NCI-H226 (cell line): ENCODE measurements at regions not wholly inside any gene's neighbourhood (a gene's known extent, or its start where the extent isn't known, plus 50 kb on each side); places are given as distances from the start of the nearest gene placed in this dataset.

Source experiments
- DNase-seq: peaks from one replicate; pipeline ENCODE4 v3.0.0-alpha.2; 2015

DNA sequence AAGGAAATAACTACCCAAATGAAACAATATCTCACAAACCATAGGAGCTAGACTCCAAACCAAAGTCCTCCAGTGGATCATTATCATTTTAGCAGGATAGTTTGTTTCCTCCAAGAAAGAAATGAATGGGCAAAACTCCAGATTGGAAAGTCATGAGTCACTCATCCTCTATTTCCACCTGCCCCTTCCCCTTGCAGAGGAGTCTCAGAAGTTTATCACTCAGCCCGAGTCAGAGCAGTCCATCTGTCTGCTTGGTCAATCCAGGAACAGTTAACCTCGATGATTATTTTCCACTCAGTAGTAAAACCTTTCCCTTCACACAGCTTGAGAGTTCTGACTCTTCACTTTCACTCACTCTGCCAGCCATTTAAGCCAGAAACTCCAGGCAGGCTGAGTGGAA lies 462.2 kb downstream of the BCL11A start:
- DNase-seq: no peak

DNA sequence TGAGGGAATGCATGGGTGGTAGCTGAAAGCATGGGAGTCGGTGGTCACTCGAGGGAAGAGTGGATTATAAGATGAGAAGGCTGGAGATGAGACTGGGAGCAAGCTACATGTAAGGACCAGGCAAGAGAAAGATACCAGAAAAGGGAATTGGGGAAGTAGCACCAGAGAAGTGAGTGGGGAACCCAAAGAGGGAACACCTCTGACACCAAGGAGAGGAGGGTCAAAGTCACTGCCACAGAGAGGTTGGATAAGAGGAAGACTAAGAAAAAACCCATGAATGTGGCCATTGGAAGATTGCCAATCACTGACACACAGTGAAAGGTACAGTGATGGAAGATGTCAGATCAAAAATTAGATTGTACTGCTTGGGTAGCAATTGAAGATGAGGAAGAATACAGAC lies 473.9 kb downstream of the BCL11A start:
- DNase-seq: no peak

DNA sequence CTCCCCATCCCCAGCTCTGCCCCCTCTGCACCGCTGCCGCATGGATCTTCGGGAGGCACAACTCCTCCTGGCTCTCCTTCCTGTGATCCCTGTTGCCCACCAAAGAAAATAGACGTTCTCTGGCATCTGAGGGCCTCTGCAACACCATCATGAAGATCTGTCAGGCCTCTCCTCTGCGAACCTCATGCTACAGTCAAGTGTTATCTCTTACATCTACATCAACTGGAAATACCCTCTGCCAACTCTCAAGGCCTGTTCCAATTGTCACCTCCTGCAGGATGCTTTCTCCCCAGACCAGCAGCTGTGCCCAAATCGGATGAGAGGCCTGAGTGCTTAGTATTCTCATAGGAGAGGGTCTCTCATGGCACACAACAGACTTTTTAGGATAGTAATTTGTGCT lies 478.4 kb downstream of the BCL11A start:
- DNase-seq: no peak

DNA sequence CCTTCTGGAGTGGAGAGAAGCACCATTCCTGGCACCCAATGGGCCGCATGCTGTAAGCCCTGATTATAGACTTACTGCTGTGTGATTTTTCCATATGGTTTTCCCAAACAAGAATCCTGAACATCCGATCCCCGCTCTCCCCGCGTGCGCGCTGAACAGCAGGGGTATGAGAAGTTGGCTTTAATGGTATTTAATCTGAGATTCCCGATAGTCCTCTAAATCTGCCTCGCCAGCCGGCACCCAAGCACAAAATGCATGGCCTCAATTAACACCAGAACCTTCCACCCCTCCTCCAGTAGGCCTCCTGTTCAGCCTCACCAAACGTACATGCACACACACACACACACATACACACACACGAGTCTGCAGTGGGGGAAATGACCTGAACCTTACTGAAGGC lies 480.3 kb downstream of the BCL11A start:
- no peak for DNase-seq

DNA sequence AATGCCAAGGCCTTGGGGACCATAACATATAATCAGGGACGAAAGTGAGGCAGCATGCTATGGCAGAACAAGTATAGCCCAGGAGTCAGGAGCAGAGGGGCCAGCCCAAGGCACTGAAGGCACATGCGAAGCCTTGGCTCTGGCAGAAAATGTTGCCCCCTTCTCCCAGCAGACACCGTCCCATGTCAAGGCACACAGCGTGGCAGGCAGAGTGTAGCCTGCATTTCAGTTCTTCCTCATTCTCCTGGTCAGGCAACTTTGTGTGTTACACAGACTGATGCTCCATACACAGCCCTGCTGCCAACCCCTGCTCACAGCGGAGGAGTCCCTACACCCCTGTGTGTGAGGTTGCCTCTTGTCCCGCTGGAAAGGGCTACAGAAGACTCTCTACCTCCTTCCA lies 480.8 kb downstream of the BCL11A start:
- DNase-seq: no peak

DNA sequence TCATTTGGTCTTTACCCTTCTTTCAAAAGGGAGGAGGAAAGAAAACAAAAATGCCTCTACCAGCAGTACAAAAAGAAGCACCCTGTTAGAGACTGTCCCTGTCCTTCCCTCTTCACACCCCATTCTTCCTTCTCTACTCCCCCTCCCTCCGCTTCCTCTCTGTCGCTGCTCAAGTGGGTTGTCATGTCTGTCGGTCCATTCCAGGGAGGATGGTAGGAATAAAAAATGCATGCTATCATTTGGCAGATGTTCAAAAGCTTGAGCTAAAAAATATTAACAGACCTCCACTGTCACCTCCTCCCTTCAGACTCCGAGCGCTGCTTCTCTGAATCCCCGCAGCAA lies 482.0 kb downstream of the BCL11A start:
- no peak for DNase-seq

DNA sequence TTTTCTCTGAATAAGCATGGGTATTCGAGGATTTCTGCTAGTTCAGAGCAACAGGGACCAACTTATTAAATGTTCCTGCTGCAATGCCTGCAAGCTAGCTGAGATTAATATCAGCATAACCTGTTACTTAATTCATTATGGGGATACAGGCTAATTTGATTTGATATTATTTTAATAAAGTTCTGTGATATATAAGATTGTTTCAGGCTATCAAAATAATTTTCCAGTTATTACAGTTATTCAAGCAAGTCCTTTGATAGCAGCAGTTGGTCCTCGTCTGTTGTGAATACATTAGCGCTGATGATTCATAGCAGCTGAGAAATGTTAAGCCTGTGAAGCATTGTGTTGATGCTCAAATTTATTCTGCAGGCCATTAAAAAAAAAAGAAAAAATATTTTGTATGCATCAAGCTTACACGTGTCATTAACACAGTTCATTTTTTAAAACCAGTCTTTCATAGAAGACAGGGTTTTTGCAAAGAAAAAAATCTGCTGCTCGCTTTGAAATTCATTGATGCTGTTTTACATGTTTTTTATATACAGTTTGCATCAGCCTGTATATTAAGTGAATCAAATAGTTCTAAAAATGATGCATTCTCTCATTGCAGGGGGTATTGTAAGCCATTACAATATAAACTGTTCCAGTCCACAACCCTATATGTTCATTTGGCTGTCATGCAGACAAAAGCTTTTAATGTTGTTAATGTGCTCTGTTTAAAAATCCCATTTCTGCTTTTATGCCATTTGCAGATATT lies 482.5 kb downstream of the BCL11A start:
- no peak for DNase-seq

DNA sequence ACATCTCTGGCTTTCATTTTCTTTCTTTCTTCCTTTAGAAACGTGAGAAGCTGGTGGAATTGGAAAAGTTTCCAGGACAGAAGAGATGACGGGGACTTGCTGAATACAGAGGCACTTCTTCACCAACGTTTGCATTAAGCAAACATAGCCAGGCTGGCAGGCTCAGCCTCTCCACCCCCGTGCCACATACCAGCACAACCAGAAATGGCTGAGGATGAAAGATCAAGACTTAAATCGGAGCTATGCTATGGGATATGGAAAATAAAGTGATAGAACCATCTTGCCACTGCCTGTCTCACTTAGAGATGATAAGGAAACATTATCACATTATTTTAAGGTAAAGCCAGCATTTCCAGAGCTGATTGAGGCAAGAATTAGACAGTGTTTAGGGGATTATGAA lies 483.3 kb downstream of the BCL11A start:
- DNase-seq: no peak

DNA sequence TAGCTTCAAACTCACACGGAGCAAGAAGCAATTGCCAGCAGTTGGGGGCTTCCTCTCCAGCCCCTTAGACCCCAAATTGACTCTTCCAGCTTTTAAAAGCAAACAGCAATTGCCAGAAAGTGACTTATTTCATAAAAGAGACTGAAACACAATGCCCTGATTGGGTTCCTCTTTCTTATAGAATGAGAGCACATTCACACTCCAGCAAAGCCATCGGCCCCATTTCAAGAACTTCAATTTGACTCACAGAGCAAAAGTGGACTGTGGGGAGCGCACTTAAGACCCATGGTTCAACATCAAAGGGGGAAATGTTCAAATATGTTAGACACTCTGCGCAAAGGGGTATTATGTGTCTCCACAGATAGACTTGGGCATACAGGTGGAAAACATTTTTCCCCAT lies 484.7 kb downstream of the BCL11A start:
- no peak for DNase-seq

DNA sequence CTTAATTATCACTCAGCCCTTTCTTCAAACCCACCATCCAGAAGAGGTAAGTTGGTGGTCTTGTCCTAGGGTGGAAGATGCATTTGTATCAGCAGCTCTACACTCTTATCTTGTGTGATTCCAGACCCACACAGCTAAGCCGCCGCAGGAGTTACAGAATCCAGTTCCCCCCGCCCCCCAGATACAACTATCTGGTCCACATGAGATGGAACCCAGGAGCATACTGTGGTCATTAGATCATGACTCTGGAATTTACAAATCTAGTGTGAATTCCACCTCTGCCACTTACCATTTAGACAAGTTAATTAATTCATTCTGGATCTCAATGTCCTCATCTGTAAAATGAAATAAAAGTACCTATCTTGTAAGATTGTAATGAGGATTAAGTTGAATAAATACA lies 486.4 kb downstream of the BCL11A start:
- DNase-seq: no peak

DNA sequence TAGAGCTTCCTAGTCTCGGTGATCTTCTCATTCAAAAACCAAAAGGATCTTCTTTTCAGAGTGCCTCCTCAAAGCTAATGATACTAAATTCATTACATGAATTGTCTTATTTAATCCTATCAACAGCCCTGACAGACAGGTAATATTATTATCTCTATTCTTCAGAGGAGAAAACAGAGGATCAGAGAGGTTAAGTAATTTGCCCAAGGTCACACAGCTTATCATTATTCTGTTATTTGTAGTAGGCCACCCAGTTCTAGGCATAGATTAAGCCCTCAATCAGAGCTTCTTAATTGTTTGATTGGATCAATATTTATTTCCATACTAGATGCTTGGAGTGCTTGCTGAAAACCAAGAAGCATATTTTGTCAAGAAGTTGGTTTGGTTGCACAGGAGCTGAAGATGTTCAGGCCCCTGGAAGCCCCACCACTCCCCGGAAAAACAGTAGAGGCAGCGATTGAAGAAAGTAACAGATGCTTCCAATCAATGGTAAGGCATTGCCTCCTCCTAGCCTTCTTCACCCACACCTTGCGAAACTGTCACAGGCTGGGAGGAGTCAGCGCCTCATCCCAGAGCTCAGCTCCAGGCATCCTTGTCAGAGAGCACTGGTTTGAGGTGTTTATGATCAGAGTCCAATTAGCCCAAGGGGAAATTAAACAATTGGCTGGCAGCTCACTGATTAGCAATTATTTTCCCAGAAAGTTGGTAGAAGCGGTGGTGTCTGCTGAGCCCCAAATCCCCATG lies 487.2 kb downstream of the BCL11A start:
- no peak for DNase-seq

DNA sequence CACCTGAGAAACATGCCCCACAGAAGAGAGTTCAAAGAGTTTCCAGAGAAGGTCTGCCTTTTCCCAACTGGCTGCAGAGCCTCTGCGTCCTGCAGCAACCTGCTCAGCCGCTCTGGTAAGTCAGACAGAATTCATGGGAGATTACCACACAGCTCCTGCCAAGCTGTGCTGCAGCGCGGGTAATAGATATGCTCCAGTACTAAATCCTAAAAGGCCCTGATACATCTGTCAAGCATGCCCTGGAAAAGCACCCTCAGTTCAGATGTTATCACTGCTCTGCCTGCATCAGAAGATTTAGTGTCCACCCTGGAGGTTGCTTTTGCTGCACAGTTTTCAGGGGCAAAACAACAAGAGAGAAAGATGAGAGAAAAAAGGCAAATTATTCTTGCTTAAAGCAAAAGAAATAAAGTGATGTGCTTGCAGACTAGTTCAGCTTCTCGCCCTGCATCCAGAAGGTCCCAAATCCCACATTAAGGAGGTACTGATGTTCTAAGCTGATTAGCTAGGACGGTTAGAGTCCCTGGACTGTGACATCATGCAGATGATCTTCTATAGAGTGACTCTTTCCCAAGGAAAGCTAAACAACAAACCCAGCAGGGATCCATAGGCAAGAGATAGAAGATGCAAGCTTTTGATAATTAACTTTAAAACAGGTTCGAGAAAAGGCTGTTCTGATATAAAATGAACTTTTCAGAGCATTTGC lies 488.6 kb downstream of the BCL11A start:
- DNase-seq: no peak

DNA sequence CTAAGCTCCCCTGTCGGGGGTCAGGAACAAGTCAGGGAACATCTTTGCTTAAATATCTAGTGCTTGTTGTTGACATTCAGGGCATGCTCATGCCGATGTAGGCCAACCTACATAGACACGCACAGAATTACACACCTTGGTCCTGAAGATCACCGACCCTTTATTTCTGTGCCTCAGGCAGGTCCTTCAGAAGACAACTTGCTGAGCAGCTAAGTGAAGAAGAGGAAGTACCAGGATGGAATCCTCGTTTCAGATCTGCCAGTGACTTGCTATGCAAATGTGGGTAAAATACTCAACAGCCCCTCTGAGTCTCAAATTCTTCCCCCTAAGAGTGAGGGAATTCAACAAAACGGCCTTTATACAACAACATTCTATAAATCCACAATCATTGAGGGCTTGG lies 494.7 kb downstream of the BCL11A start:
- DNase-seq: no peak

DNA sequence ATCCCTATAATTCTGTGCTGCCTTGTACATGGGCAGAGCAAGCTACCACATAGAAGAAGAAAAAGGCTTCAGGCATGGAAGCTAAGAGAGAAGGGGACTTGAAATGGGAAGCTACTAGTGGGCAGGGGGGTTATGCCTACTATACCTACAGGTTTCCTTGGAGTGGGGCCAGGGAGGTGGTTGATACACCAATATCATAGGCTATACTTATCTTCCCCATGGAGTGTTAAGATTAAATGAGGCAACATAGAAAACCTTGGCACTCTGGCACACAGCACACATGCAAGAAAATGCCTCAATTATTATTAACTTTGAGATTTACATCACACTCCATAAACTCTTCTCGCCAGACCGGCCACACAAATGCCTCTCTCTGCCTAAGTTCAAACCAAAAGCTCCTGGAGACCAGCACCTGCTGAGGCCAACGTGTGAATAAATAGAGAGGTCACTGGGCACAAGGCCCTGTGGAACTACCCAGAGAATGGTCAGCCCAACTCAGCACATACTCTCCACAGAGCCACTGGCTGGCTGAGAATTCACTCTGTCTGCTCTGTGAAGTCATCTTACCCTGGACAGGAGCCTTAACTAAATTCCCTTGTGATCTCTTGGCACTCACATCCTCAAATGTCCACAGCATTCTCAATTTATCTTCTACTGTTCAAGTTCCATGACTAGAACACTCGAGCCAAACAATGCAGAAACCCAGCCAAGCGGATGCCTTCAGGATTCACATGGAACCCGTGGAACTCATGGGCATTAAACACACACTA lies 498.7 kb downstream of the BCL11A start:
- no peak for DNase-seq

DNA sequence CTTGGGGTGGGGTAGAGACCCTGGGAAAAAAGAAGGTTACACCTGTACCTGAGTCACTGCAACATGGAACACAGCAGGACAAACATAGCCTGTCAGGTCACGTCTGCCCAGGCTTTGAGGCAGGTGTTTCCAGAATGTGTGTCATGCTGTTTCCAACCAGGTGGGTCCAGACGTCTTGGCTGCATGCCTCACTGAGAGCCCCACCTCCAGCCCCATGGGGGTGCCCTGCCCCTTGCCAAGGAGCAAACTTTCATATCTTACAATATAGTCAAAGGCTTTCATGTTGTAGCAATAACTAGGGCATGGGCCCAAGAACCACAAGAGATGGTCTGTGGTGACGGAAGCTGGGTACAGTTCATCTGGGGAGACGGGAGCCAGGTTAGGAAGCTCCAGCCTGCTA lies 499.7 kb downstream of the BCL11A start:
- no peak for DNase-seq

DNA sequence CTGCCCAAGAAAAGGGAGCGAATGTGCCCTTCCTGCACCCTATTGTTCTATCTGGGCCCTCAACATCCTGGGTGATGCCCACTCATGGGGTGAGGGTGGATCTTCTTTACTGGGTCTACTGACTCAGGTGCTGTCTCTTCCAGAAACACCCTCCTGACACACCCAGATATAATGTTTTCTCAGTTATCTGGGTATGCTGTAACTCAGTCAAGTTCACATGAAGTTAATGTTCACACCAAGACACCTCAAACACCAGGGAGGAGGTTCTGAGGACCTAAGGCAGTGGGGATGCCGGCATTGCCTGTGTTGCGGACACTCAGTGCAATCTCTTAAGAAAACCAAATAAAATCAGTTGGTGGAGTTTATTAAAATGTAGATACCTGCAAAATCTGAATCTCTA lies 500.9 kb downstream of the BCL11A start:
- DNase-seq: no peak

DNA sequence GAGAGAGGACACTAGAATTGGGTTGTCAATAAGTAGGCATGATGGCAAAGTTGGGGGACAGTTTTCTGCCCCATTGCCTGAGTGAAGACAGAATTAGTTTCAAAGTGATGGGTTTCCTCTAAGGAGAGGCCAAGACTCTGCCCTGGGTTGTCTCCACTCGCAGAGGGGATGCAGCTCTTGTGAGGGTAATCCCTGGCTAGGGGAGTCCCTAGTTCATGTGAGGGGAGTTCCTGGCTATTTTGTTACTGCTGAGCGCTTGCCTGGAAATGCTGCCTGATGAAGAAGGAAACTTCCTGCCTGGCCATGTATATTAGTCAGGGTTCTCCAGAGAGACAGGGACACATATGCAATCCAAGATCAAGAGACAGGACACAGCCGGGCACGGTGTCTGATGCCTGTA lies 501.5 kb downstream of the BCL11A start:
- no peak for DNase-seq

DNA sequence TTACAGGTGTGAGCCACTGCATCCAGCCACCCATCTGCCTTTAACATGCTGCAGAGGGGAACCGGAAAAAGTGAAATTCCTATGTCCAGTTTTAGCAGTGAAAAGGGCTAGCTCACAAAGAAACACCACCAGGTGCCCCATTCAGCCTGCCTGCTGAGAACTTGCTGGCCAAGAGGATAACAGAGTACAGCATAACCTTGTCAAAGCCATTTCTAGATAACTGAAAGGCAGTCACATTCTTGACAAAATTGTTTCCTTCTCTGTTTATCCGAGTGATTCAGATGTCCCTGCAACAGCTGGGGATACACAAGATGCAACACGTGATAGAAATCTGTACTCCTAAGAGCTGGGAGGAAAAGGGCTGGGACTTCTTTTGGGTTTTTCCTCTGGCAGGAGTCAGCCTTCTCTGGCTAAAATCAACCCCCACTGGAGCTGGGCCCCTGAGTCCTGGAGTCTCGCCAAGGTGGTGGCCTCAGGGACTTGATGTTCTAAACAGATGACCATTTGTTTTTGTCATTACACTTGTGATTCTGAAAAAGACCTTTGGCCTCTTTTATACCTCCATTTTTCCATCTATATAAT lies 505.4 kb downstream of the BCL11A start:
- no peak for DNase-seq

DNA sequence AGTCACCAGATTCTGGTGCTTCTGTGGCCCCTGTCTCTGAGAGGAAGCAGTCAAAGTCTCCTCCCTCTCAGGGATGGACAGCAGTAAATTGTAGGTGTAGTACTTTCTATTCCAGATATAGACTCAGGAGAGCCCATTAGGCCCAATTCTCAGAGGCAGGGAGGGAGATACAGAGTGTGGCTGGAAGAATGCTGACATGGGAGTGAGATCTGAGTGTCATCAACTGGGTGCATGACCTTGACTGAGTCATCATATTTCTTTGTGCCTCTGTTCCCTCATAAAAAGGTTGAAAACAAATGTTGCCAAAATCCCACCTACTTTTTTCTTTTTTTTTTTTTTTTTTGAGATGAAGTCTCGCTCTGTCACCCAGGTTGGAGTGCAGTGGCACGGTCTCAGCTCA lies 506.1 kb downstream of the BCL11A start:
- no peak for DNase-seq

DNA sequence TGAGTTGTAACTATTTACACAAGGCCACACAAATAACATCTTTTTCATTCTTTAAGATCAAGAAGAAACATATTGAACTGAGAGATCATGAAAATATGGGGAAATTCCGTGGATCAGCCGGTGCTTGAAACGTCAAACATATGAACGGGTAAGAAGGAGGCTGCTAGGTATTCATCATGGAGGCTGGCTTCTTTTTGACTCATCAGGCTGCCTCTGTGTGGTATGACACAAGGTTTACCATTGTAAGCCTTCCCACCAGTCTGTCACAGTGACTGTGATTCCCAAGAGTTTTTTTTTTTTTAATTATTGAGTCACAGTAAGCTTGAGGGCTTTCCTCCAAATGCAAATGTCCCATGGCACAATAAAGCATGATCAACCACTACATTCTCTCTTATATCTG lies 506.9 kb downstream of the BCL11A start:
- no peak for DNase-seq

DNA sequence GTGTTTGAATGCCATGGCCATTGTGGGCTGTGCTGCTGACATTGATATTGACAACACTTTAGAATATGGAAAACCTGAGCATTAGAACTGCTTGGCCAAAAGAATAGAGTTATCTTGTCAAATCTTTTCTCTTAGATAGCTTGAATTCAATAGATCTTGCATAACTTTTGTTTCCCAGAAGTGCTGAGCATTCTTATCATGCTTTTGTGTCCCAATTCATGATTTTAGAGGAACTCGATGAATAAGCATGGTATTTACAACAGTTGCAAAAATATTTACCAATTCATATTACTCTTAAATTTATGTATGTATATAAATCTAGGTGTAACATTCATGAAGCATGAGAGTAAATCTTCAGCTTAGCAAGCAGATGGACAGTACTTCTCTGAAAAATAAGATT lies 508.0 kb downstream of the BCL11A start:
- DNase-seq: no peak

DNA sequence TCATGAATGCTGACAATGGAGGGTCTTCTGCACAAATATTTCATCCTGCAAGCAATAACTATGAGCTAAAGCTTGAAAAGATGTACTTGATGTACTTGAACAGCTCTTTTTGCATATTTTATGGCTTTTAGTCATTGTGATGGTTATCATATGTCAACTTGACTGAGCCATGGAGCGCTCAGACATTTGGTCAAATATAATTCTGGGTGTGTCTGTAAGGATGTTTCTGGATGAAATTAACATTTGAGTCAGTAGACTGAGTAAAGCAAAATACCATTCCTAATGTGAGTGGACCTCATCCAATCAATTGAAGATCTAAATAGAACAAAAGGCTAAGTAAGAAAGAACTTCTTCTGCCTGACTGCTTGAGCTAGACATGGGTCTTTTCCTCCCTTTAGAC lies 509.0 kb downstream of the BCL11A start:
- no peak for DNase-seq

DNA sequence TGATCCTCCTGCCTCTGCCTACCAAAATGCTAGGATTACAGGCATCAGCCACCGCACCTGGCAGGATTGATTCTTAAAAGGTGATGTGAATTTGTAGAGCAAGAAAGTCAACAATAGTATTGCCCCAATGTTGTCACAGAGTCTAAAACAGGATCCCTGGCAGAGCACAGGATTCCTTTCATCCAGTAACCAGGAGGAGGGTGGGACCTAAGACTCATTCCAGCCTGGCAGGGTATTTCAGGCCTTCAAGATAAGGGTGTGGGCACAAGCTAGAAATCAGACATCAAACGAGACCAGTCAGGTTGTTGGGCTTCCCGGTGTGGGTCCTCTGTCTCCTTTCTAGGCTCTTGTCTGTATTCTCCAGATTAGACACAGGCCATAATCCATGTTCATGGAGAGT lies 511.4 kb downstream of the BCL11A start:
- DNase-seq: no peak
